ENCODE measurements at regions not wholly inside any gene's neighbourhood (a gene's known extent, or its start where the extent isn't known, plus 50 kb on each side); places are given as distances from the start of the nearest gene placed in this dataset.

- no peak for TF ChIP-seq ZBTB33 (IDR thresholded peaks at IDR 0.05)
- TF ChIP-seq, protein P1, sequence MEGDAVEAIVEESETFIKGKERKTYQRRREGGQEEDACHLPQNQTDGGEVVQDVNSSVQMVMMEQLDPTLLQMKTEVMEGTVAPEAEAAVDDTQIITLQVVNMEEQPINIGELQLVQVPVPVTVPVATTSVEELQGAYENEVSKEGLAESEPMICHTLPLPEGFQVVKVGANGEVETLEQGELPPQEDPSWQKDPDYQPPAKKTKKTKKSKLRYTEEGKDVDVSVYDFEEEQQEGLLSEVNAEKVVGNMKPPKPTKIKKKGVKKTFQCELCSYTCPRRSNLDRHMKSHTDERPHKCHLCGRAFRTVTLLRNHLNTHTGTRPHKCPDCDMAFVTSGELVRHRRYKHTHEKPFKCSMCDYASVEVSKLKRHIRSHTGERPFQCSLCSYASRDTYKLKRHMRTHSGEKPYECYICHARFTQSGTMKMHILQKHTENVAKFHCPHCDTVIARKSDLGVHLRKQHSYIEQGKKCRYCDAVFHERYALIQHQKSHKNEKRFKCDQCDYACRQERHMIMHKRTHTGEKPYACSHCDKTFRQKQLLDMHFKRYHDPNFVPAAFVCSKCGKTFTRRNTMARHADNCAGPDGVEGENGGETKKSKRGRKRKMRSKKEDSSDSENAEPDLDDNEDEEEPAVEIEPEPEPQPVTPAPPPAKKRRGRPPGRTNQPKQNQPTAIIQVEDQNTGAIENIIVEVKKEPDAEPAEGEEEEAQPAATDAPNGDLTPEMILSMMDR (IDR thresholded peaks at IDR 0.05; ENCODE audit: low read depth, low read length, missing input control), result no peak
- no peak for DNase-seq (ENCODE audit: low spot score)
- WGBS, result 91% methylated on average over 2 of the region's 2 CpGs
These were observed 74.8 kb upstream of the PLCL2 start for GRCh38 chr3:16809993-16810392.

GRCh38 chr3:16810593-16811367 is 74.0 kb upstream of the PLCL2 start:
- H3K9me3 ChIP-seq (ENCODE audit: control insufficient read depth in 4 of 4, low read length in 3 of 4), result no peaks in the 10 kb centered on the region
- H3K4me3 ChIP-seq (ENCODE audit: low read depth in 1 of 3, low read length in 3 of 3), result no peak overlapping the region
- H3K27ac ChIP-seq (ENCODE audit: low read depth in 1 of 2, low read length in 2 of 2), result no peak overlapping the region
- no peak for TF ChIP-seq FOXA1 (IDR thresholded peaks at IDR 0.05)
- TF ChIP-seq HNF4G (IDR thresholded peaks at IDR 0.05), result no peak
- TF ChIP-seq RAD21 (IDR thresholded peaks at IDR 0.05), result no peak
- TF ChIP-seq, protein P1 (IDR thresholded peaks at IDR 0.05; ENCODE audit: low read depth, low read length, missing input control), result no peak
- no peak for TF ChIP-seq REST (IDR thresholded peaks at IDR 0.05)
- TF ChIP-seq SP1 (IDR thresholded peaks at IDR 0.05), result no peak
- TF ChIP-seq, protein P2, sequence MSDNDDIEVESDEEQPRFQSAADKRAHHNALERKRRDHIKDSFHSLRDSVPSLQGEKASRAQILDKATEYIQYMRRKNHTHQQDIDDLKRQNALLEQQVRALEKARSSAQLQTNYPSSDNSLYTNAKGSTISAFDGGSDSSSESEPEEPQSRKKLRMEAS (IDR thresholded peaks at IDR 0.05), result no peak
- no peak for TF ChIP-seq HNF4A (conservative IDR thresholded peaks at IDR 0.05)
- WGBS, result 67% methylated on average over 7 of the region's 7 CpGs
- H3K27me3 ChIP-seq (ENCODE audit: control insufficient read depth in 4 of 4, insufficient read depth in 4 of 4, low read length in 3 of 4), result no peaks in the 10 kb centered on the region
- no peak for DNase-seq (ENCODE audit: low spot score)
- H3K36me3 ChIP-seq (ENCODE audit: control insufficient read depth in 4 of 4, insufficient read depth in 3 of 4, low read depth in 1 of 4, low read length in 3 of 4), result no peaks in the 10 kb centered on the region
- no peaks in the 10 kb centered on the region for H3K4me1 ChIP-seq (ENCODE audit: control insufficient read depth in 4 of 4, insufficient read depth in 4 of 4, low read length in 3 of 4)
- no peak overlapping the region for H3K9ac ChIP-seq (ENCODE audit: low read depth in 1 of 2, low read length in 2 of 2)

More at GRCh38 chr3:16809993-16810392, 74.8 kb upstream of the PLCL2 start:
- no peak overlapping the region for H3K27ac ChIP-seq (ENCODE audit: low read depth in 1 of 2, low read length in 2 of 2)
- H3K4me1 ChIP-seq (ENCODE audit: control insufficient read depth in 4 of 4, insufficient read depth in 4 of 4, low read length in 3 of 4), result no peaks in the 10 kb centered on the region
- no peaks in the 10 kb centered on the region for H3K27me3 ChIP-seq (ENCODE audit: control insufficient read depth in 4 of 4, insufficient read depth in 4 of 4, low read length in 3 of 4)
- no peak overlapping the region for H3K9ac ChIP-seq (ENCODE audit: low read depth in 1 of 2, low read length in 2 of 2)
- no peak overlapping the region for H3K4me3 ChIP-seq (ENCODE audit: low read depth in 1 of 3, low read length in 3 of 3)
- H3K9me3 ChIP-seq (ENCODE audit: control insufficient read depth in 4 of 4, low read length in 3 of 4), result no peaks in the 10 kb centered on the region
- no peaks in the 10 kb centered on the region for H3K36me3 ChIP-seq (ENCODE audit: control insufficient read depth in 4 of 4, insufficient read depth in 3 of 4, low read depth in 1 of 4, low read length in 3 of 4)

Data from liver (tissue), 8 donors.